ENCODE measurements at regions not wholly inside any gene's neighbourhood (a gene's known extent, or its start where the extent isn't known, plus 50 kb on each side); places are given as distances from the start of the nearest gene placed in this dataset.

GRCh38 chr11:92897487-92897886 lies 72.0 kb upstream of the MTNR1B start:
- H3K9me3 ChIP-seq, result no peaks in the 10 kb centered on the region
- WGBS, 3 donors, result 87 to 89% (median 89%) methylated on average over 6 of the region's 6 CpGs
- intact Hi-C loops (cut with DNase I), result no loop called here
- no peak for TF ChIP-seq POLR2A (IDR thresholded peaks at IDR 0.05)
- no peak for TF ChIP-seq EP300 (IDR thresholded peaks at IDR 0.05)
- no peaks in the 10 kb centered on the region for H3K4me1 ChIP-seq (ENCODE audit: insufficient read depth)
- no peaks in the 10 kb centered on the region for H3K36me3 ChIP-seq
- DNase-seq, result no peak
- no peak overlapping the region for H3K27ac ChIP-seq
- no peaks in the 10 kb centered on the region for H3K27me3 ChIP-seq
- no peak overlapping the region for H3K4me3 ChIP-seq

- intact Hi-C loops (cut with DNase I), result no loop called here
- H3K36me3 ChIP-seq, result no peaks in the 10 kb centered on the region
- 79% methylated on average over 1 of the region's 1 CpG for WGBS, 3 donors
- no peaks in the 10 kb centered on the region for H3K9me3 ChIP-seq
- H3K27ac ChIP-seq, result no peak overlapping the region
- H3K4me1 ChIP-seq (ENCODE audit: insufficient read depth), result no peaks in the 10 kb centered on the region
- no peak overlapping the region for H3K4me3 ChIP-seq
- H3K27me3 ChIP-seq, result no peaks in the 10 kb centered on the region
- TF ChIP-seq POLR2A (IDR thresholded peaks at IDR 0.05) (no peak), EP300 (IDR thresholded peaks at IDR 0.05) (no peak), CTCF (IDR thresholded peaks at IDR 0.05) (no peak)
- no peak for DNase-seq
These were observed 67.0 kb upstream of the MTNR1B start for GRCh38 chr11:92902417-92902816.

- no peak overlapping the region for H3K27ac ChIP-seq
- intact Hi-C loops (cut with DNase I), result no loop called here
- H3K27me3 ChIP-seq, result no peaks in the 10 kb centered on the region
- H3K36me3 ChIP-seq, result no peaks in the 10 kb centered on the region
- DNase-seq, result no peak
- no peak for TF ChIP-seq EP300 (IDR thresholded peaks at IDR 0.05)
- no peak for TF ChIP-seq POLR2A (IDR thresholded peaks at IDR 0.05)
- no peak for TF ChIP-seq CTCF (IDR thresholded peaks at IDR 0.05)
- H3K4me1 ChIP-seq (ENCODE audit: insufficient read depth), result no peaks in the 10 kb centered on the region
- H3K4me3 ChIP-seq, result no peak overlapping the region
- no peaks in the 10 kb centered on the region for H3K9me3 ChIP-seq
- WGBS, 3 donors, result 77 to 83% (median 80%) methylated on average over 4 of the region's 4 CpGs
These were observed 61.8 kb upstream of the MTNR1B start for GRCh38 chr11:92907671-92908070.

GRCh38 chr11:92909214-92909613 lies 60.2 kb upstream of the MTNR1B start:
- no peak overlapping the region for H3K27ac ChIP-seq
- no peaks in the 10 kb centered on the region for H3K4me1 ChIP-seq (ENCODE audit: insufficient read depth)
- H3K4me3 ChIP-seq, result no peak overlapping the region
- no peak for DNase-seq
- WGBS, 3 donors, result 88 to 94% (median 91%) methylated on average over 5 of the region's 5 CpGs
- H3K27me3 ChIP-seq, result no peaks in the 10 kb centered on the region
- H3K9me3 ChIP-seq, result no peaks in the 10 kb centered on the region
- intact Hi-C loops (cut with DNase I), result no loop called here
- no peaks in the 10 kb centered on the region for H3K36me3 ChIP-seq
- no peak for TF ChIP-seq POLR2A (IDR thresholded peaks at IDR 0.05)
- no peak for TF ChIP-seq CTCF (IDR thresholded peaks at IDR 0.05)
- TF ChIP-seq EP300 (IDR thresholded peaks at IDR 0.05), result no peak

- H3K9me3 ChIP-seq, result no peaks in the 10 kb centered on the region
- no peaks in the 10 kb centered on the region for H3K4me1 ChIP-seq (ENCODE audit: insufficient read depth)
- no peak for DNase-seq
- no peaks in the 10 kb centered on the region for H3K27me3 ChIP-seq
- H3K27ac ChIP-seq, result no peak overlapping the region
- TF ChIP-seq CTCF (IDR thresholded peaks at IDR 0.05) (no peak), POLR2A (IDR thresholded peaks at IDR 0.05) (no peak), EP300 (IDR thresholded peaks at IDR 0.05) (no peak)
- intact Hi-C loops (cut with DNase I), result loop anchor here in 1 of 4 donors (5.0 kb wide), 1 partner anchor 1946 kb away; no protein-coding TSS in a partner anchor
- no peaks in the 10 kb centered on the region for H3K36me3 ChIP-seq
- H3K4me3 ChIP-seq, result no peak overlapping the region
- 60 to 73% (median 60%) methylated on average over 2 of the region's 2 CpGs for WGBS, 3 donors
These were observed 58.0 kb upstream of the MTNR1B start for GRCh38 chr11:92911478-92911877.
